H1 (cell line): ENCODE measurements at regions not wholly inside any gene's neighbourhood (a gene's known extent, or its start where the extent isn't known, plus 50 kb on each side); places are given as distances from the start of the nearest gene placed in this dataset.

Source experiments
- CHD7 ChIP-seq: fragments of 300-600 bp; sonication (generic); IDR thresholded peaks from 2 replicates; pipeline ENCODE4 v1.7.1; 2012; ENCODE audit warnings: low read length, moderate library complexity, mild to moderate bottlenecking, inconsistent platforms; ENCODE audit not compliant: insufficient replicate concordance

DNA sequence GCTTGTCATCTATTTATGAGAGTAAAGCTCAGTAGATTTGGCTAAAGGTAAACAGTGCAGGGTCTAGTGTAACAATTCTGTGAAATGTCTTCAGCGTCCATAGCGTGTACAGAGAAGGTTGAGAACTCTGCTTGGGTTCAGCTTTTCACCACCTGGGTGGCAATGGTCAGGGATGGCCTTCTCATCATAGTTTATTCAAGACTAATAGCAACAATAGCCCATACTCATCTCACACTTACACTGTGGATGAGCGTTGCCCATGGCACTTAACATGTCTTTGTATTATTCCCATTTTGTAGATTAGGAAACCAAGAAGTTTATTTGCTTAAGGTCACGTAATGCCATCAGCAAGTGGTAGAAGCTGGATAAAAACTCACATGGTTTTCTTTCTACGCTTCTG, 106.8 kb upstream of the RND3 start (continued):
- no peak for TF ChIP-seq CHD7
